Vagina (tissue), 2 donors: ENCODE measurements at regions not wholly inside any gene's neighbourhood (a gene's known extent, or its start where the extent isn't known, plus 50 kb on each side); places are given as distances from the start of the nearest gene placed in this dataset.

ENCODE experiments used
- POLR2A ChIP-seq, 2 donors: fragments of 450-650 bp; IDR thresholded peaks; one replicate each; pipeline ENCODE4 v1.6.1; 2017; ENCODE audit warnings: antibody characterized with exemption in 2 of 2, mild to moderate bottlenecking in 2 of 2, moderate library complexity in 2 of 2
- POLR2AphosphoS5 ChIP-seq, 2 donors: sonication (generic); formaldehyde crosslinking; IDR thresholded peaks; one replicate each; pipeline ENCODE4 v1.9.0; 2017; ENCODE audit warnings: antibody characterized with exemption in 2 of 2, mild to moderate bottlenecking in 2 of 2, low read depth in 1 of 2; ENCODE audit not compliant: insufficient read depth in 1 of 2
- TF ChIP-seq, protein P1 (sequence below), 3 experiments: fragments of 450-650 bp in 2 of 3; fragments of 200-600 bp in 1 of 3; sonication (generic) in 1 of 3; IDR thresholded peaks; one replicate each; pipeline ENCODE4 v1.5.1; 2017 to 2019; ENCODE audit warnings: antibody characterized with exemption in 3 of 3, mild to moderate bottlenecking in 2 of 3, moderate library complexity in 2 of 3

- TF ChIP-seq POLR2AphosphoS5 (IDR thresholded peaks at IDR 0.05; ENCODE audit: insufficient read depth in 1 of 2, low read depth in 1 of 2) (no peak), POLR2A (IDR thresholded peaks at IDR 0.05) (no peak)
- TF ChIP-seq, protein P1, sequence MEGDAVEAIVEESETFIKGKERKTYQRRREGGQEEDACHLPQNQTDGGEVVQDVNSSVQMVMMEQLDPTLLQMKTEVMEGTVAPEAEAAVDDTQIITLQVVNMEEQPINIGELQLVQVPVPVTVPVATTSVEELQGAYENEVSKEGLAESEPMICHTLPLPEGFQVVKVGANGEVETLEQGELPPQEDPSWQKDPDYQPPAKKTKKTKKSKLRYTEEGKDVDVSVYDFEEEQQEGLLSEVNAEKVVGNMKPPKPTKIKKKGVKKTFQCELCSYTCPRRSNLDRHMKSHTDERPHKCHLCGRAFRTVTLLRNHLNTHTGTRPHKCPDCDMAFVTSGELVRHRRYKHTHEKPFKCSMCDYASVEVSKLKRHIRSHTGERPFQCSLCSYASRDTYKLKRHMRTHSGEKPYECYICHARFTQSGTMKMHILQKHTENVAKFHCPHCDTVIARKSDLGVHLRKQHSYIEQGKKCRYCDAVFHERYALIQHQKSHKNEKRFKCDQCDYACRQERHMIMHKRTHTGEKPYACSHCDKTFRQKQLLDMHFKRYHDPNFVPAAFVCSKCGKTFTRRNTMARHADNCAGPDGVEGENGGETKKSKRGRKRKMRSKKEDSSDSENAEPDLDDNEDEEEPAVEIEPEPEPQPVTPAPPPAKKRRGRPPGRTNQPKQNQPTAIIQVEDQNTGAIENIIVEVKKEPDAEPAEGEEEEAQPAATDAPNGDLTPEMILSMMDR (IDR thresholded peaks at IDR 0.05): no peak
These were observed 110.0 kb upstream of the MTAP start for GRCh38 chr9:21692390-21692789.
